ENCODE measurements at regions not wholly inside any gene's neighbourhood (a gene's known extent, or its start where the extent isn't known, plus 50 kb on each side); places are given as distances from the start of the nearest gene placed in this dataset.

DNA sequence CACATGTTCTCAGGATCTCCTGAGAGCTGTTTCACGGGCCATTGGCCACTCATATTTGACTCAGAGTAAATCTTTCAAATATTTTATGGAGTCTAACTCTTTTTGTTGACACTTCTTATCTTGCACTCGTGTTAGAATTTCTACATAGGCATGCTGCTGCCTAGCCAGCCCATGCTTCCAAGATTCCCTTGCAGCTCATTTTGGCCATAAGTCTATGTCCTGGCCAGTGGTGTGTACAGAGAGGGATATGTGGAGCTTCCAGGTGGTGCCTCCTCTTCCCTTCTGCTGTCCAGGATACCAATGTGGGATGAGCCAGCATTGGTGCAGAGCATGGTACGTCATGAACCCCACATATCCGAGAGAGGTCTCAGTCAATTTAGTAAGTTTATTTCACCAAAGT is 522.6 kb downstream of the QKI start:
- DNase-seq, result no peak

DNA sequence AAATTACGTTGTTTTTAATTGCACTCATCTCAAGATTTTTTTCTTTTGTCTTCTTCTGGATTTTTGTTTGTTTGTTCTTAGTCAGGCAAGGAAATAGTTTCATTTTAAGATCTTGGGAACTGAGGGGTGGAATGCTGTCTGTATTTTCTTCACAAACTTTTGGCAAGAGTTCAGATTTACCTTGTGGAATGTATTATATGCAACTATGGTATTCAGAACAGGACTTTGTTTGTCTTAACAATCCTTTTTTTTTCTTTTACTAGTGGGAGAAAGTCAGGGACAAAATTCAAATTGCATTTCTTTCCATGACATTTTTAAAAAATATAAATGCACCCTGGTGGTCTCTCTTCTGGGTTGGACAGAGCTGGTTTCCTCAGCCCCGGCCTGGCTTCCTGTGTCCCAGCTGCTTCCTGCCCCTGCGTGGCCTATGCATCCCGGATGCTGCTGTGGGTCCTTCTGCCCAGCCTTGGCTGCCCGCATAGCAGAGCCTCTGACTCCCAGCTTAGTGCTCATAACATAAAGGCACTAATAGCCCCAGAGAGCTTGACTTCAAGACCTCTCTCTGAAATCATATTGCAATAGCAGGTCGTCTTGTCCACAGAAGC is 520.7 kb downstream of the QKI start:
- DNase-seq, result no peak

DNA sequence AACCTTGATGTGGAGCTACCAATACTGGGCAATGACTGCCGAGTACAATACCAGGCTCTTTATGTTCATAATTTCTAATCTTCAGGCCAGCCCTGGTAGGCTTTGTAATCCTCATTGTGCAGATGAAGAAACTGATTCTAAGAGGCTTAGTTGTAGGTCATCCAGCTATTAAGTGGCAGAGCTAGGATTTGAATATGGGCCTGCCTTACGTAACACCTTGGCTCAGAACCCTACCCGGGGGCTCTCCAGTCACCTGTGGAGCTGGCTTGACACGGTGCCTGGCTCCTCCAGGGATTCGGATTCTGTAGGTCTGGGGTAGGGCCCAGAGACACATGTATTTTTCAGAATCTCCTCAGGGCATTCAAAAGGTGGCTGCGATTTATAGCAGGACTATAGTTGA is 515.5 kb downstream of the QKI start:
- DNase-seq, result no peak

DNA sequence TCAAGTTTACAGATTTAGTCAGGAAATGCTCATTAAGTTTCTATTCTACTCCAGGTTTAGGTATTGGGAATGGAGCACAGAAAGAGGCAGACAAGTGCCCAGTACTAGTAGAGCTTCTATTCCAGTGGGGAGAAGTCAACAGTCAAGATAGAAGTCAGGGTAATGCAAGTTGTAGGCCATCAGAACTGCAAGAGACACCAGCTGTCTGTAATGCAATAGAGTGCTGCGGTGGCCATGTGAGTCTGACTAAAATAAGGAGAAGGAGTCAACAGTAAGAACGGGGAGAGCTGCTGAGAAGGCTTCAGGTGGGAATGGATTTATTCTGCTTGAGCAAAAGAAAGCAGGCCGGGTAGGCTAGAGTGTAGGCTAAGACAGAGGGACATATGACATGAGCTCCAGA is 515.0 kb downstream of the QKI start:
- DNase-seq, result no peak

DNA sequence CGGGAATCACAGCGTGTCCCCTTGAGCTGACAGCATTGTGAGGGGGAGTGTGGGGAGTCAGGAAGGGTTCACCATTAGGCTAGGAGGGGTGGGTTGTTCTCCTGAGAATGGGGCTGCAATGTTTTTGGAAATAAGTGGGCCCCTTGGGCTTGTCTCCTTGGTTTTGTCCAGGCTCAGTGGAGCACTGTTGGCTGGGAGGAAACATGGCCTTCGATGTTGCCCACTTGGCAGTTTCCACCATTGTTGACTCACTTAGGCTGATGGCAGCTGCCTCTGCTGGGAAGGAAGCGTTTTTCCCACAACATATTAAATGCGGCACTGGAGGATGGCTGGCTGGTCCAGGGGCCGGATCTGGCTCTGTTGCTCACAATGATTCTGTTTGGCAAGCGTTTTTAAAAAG is 512.1 kb downstream of the QKI start:
- DNase-seq, result no peak

DNA sequence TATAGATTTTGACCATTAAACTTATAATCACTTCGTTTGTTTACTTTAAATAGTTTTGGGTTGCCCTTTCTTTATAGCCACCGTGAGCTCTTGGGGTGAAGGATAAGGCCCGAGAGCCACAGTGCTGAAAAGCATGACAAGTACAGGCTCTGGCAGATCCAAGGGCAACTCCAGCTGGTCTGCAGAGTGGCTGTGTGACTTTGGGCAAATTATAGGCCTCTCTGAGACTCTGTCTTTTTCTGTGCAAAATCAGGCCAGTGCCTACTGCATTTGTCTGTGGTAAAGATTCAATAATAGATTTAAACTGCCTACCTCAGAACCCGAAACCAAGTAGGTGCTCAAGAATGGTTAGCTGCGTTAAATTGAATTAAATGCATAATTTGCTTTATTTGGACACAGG is 511.3 kb downstream of the QKI start:
- DNase-seq, result no peak

DNA sequence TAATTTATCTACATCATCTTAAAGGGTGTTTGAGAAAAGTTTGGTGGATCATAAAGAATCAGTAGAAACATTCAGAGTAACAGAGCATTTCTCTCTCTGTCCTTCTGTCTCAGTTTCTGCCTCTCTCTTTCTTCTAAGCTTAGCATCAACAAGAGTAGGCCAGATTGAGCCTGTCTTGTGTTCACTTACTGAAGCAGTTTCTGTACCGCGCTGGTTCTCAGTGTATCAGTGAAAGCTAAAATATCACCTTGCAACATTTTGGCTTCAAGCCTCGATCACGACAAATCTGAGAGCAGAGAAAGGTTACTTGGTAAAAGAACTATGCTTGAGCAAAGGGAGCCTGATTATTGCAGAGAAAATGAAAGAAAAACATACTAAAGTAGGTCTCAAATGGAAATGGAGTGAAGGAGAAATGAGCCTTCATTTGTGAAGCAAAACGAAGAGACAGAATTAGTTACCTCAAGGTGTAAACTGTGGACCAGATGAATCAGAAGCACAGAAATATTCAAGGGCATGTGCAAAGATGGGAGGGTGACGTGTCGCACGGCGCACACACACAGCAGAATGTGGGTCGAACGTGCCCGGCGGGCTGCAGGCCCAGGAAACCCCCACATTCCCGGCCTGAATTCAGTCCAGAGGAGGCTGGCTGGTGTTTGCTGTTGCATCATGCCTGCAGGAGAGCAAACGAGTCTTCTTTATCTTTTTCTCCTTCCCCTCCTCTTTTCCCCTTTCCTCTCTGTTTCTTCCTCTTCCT is 509.3 kb downstream of the QKI start:
- DNase-seq, result no peak

DNA sequence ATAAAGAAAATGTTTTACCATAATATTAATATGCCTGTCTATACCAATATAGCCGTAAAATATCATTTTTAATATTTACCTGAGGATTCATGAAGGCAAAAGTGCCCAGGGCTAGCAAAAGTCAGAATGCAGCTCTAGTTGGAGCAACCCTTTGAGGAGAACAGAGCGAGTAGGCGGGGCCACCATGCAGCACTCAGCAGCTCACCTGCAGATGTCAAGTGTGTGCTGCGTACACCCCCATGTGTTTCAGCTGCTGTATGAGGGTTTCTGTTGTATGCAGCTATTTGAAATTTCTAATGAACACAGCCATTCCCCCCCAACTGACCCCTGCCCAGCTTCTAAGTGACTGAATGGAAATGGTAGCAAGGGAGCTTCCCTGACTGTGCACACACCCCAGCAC is 508.0 kb downstream of the QKI start:
- no peak for DNase-seq

DNA sequence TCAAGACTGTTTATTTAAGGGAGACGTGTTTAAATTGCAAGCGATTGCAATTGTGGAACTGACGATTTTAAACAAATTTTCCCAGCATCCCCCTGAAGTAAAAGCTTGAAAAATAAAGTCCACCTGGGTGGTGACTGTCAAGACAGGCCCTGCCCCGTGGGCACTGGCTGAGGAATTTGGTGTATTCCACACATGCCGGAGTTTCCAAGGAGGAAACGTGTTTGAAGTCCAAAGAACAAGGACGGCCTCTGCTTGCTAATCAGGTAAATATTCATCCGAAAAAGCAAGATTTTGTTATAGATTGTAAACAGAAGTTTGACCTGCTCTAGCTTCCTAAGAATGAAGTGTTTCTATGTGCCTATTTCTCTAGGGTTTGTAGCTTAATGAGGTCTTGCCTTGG is 505.1 kb downstream of the QKI start:
- no peak for DNase-seq

DNA sequence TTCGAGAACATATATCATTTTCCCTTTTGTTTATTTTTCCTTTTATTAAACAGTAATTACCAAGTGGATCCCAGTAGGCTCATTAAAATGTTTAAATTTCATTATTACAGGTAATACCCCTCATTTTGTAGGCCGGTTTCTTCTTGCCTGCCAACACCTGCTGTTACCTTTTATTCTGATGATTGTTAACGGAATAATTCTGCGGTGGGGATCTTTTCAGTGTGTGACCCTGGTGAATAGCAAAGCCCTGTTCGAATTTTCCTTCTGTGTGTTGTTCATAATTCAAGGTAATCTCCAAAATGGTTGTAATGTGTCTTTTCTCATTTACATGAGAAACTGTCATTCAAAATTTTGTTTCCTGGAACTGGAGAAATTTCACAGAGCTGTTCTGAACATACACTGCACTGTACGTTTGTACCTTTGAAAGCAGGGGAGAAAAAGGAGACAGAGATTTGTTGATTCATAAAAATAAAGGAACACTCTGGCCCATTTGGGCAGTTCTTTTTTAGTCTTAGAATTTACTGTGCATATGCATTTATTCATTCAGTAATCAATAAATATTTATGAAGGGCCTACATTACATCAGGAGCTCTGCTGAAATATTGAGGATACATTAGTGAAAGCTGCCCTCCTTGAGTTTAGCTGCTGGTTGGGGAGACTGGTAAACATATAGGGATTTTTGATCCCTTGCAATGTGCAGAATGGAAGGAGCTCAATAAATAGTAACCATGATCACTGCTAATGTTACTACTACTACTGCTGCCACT is 502.0 kb downstream of the QKI start:
- DNase-seq, result no peak

DNA sequence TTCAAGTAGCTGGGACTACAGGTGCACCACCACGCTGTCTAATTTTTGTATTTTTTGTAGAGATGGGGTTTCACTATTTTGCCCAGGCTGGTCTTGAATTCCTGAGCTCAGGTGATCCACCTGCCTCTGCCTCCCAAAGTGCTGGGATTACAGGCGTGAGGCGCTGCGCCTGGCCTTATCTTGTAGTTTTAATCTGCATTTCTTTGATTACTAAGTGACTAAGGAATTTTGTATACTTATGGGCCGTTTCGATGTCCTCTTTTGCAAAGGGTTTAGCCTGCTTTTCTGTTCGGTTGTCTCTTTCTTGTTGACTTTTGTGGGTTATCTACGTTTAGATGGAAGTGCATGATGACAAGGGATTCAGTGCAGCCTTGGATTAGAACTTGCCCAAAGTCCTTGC is 500.6 kb downstream of the QKI start:
- DNase-seq, result no peak

DNA sequence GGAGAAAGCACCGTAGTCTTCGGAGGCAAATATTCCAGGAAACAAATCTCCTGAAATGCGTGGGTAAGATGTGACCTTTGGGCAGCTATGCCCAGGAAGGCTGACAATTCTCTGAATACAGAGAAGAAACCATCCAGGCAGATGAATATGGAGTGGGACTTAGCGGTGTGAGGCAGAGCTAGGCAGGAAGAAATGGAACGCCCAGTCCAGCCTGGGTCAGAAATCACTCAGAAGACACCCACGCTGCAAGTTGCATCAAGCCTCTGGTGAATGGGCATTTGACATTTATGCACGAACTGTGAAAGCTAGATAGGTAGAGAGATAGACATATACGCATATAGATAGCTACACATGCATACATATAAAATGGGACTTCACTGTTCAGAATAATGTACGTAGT is 498.5 kb downstream of the QKI start:
- DNase-seq, result no peak

DNA sequence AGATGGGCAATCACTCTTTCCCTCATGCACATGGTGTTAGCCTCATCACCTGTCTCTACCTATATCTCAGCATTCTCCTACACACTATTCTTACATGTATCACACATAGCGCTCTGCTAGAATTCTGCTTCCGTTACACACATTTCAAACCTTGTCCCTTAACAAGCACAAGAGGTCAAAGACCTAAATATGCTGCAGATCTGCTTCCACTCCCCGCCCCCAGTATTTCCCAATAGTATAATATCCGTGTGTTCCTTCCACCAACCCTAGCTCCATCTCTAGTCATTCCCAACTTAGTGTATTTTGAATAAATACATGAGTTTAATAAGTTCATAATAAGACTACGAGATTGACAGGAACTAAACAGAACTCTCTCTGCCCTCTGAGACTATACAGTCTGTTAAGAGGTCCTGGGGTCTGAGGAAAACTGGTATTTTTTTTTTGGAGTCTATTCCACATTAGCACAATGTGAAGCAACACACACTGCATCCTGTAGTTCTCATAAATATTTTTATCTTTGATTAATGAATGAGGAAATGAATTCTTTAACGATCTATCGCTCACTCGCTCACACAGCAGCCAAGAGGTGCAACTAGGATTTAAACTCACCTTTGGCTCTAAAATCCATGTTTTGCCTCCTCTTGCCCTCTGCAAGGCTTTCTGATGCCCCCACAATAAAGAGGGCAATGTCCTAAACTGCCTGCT is 491.6 kb downstream of the QKI start:
- no peak for DNase-seq

DNA sequence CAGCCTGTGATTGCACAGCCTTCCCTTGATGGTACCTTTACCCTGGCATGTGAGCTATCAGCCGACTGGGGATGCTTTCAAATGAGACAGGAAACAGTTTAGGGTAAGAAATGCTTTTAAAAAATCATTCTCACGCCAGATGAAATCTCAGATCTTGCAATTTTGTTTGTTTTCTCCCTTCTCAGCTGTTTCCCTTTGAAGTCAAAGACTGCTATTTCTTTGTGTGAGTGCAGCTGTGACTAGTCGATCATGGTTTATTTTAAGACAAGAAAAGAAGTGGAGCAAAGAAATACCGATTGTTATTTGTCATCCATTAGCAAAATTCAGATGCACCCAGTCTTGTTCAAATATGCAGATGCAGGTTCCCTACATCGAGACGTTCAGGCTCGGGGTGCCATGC is 489.7 kb downstream of the QKI start:
- DNase-seq, result no peak

DNA sequence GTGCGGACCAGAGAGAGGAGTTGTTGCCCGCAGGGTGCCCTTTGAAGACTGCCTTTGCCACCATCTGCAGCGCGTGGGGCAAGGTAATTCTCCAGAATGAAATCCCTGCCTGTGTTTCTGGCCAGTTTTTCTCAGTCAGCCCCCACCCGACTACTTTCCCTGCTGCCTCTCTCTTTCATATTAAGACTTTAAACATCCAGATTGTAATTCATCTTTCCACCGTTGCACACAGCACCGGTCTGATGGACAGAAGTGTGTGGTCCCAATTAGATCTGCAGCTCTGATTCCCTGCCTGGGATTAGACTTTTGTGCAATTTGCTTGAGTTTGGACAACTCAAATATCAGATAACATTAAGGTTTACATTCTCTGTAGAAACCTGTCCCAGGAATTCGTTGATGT is 489.0 kb downstream of the QKI start:
- DNase-seq, result no peak

DNA sequence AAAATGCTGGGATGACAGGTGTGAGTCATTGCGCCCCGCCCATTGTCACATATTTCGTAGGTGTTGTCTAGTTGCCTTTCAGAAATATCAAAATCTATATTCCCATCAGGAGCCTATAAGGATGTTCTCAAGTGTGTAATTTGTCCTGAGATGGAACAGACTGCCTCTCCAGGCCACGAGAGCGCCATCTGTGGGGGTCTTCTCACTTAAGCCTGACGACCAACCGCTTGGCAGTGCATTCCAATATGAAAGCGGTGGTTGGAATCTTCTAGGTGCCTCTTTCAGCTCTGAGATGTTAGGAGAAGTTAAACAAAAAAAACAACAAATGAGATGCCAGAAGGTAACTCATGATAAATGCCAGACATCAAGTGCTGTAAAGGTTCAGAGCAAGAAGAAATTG is 488.5 kb downstream of the QKI start:
- no peak for DNase-seq

DNA sequence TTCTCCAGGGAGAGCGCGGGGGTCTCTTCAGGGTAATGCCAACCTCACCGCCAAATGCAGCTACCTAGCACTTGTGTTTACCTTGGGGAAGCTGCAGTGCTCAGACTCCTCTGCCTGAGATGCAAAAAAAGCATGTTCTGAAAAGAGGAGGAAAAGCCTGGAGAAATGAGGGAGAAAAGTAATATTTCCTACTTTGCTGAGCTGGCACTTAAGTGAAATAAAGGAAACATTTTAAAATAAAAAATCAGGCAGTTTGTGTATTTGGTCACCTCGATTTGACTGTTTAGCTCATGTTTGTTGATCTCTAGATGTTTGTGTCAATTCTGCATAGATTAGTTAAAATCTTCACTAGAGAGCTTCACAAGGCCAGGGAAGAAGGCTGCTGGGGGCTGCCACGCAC is 487.2 kb downstream of the QKI start:
- no peak for DNase-seq

DNA sequence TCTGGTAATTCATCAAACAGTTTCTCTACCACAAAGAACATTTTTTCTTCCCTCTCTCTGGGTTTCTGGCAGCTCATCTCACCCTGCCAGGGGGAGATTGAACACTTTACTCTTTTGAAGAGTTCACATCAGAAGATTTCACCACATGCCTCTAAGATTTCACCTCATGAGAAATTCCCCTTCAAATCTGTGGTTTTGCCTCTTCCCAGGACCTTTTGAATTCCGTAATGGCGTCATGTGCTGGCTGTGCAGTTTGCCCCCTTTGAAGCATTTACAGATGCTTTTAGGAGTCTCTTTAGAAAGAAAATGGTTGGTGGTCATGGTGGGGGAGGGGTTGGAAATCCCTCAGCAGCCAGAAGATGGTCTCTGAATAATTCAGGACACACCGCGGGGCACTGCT is 486.1 kb downstream of the QKI start:
- no peak for DNase-seq

DNA sequence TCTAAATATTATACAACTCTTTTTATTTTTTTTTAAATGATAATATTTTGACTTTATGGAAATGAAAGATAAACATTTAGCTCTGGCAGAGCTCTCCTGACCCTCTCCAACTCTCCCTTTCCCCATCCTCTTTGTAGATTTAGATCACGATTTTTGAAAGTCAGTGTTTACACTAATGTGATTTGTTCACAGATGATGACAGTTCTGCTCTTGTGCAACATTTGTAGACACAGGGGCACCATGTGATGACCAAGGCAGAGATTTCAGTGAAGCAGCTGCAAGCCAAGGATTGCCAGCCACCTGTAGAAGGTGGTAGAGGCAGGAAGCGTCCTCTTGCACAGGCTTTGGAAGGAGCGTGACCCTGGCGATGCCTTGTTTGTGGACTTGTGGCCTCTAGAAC is 483.2 kb downstream of the QKI start:
- DNase-seq, result no peak

DNA sequence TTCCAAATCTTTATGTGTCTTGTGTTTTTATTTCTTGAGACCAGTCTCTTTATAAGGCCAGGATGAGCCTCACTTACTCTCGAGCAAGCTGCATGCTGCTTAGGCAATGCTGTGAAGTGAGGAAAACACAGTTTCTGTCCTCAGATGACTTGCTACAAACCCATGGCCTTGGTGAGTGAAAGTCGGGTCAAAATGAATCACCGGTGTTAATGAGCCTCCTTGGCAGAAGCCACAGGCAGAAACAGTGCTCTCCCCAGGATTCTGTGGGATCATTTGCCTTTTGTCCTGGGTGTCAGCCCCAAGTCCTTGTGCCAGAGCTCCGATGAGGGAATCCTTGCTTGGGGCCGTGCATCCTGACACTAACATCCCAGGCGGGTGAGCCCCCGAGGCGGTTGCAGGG is 482.5 kb downstream of the QKI start:
- no peak for DNase-seq

DNA sequence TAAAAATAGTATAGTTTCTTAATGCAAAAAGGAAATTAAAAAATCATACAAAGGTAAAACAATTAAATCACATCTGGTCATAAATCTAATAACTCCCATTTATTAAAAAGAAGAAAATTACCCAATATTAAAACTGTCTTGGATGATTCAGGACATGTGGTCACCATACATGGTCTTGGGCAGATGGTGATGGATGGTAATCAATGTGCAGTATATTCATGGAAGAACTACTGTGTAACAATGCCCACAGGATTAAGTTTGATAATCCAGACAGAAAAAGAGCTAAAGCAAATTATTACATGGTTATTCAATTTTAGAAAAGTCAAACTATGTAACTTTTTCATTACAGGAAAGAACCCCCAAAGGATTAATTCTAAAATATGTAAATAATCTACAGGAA is 480.6 kb downstream of the QKI start:
- DNase-seq, result no peak

DNA sequence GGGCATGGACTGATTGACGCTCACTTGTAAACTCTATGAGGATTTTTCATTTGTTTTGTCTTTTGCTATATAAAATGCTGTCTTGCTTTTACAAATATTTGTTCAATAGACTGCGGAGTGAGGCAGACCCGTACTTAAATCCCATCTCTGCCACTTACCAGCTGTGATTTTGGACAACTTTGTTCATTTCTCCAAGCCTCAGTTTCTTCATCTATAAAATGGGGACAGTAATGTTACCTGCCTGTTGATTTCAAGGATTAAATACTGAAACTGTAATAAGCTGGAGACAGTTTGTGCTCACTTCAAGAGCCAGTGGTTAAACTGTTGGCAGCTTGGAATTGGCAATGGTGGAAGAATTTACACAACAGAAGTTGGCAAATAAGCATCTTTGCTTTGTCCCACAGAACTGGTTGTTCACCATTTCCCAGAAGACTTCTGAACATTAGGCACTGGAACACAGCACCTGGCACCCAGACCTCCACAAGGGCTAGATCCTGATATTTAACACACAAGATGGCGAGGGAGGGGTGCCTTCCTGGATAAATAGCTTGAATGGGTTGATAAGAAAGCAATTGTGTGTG is 479.2 kb downstream of the QKI start:
- no peak for DNase-seq

DNA sequence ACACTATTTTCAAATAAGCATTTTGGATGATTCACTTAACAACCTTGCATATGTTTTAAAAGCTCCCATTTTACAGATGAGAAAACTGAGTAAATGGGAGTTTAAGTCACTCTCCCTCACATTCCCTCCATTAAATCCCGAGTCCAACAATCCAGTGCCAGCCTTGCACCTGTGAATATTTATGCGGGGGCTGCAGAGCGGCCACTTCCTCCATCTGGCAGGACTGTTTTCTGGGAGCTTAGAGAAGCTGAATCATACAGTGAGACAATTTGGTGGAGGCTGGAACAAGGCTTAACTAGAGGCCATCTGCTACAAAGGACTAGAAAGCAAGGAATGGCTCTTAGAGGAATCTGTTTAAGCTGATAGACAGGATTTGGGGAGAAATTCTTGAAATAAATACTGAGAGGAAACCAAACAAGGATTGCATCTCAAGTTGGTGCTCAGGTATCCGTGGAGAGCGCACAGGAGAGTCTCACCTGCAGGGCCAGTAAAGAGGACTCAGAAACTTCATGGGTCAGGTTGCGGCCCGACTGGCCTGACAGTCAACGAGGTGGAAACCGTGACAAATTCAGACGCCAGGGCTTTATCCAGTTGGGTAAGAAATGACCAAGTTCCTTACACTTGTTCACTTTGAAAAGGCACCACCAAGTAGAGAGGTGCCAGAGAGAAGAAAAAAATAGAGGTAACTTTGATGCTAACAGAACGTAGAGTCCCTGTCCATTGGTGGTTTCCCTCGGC is 478.5 kb downstream of the QKI start:
- DNase-seq, result no peak

All from SHP77 treated with DMSO at 0.1 percent for 48 hours (cell line).